ENCODE measurements at regions not wholly inside any gene's neighbourhood (a gene's known extent, or its start where the extent isn't known, plus 50 kb on each side); places are given as distances from the start of the nearest gene placed in this dataset.

DNA sequence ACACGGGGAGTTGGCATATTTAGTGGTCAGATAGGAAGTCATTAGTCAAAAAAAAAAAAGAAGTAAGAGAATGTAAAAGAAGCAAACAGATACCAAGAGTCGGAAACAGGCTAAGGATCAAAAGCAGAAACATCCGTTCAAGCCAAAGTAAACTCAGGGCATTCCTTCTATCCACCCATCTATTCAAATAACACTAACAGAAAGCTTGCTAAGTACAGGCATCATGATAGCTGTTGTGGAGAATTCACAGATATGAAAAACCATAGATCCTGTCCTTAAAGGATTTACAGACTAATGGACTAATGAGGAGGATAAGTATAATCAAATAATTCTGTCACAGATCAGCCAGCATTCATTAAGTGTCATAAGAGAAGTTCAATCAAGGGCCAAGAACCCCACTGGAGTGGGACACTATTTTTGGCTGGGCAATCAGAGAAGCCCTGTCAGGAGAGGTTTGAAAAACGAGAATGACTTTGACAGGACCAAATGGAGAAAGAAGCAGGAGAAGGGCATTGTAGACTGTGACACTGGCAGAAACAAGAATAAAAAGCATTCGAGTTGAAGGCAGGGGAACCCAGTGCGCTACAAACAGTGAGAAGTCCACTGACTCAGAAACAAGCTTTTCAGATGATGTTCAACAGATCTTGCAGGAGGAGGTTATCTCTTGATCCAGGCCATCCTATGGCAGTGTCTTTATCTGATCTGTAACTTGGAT lies 154.2 kb upstream of the TSLP start:
- TF ChIP-seq, protein P1, sequence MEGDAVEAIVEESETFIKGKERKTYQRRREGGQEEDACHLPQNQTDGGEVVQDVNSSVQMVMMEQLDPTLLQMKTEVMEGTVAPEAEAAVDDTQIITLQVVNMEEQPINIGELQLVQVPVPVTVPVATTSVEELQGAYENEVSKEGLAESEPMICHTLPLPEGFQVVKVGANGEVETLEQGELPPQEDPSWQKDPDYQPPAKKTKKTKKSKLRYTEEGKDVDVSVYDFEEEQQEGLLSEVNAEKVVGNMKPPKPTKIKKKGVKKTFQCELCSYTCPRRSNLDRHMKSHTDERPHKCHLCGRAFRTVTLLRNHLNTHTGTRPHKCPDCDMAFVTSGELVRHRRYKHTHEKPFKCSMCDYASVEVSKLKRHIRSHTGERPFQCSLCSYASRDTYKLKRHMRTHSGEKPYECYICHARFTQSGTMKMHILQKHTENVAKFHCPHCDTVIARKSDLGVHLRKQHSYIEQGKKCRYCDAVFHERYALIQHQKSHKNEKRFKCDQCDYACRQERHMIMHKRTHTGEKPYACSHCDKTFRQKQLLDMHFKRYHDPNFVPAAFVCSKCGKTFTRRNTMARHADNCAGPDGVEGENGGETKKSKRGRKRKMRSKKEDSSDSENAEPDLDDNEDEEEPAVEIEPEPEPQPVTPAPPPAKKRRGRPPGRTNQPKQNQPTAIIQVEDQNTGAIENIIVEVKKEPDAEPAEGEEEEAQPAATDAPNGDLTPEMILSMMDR (IDR thresholded peaks at IDR 0.05 in 8 of 11, conservative IDR thresholded peaks at IDR 0.05 in 3 of 11), result no peak
- TF ChIP-seq POLR2A (IDR thresholded peaks at IDR 0.05), result no peak
